GM10248 (cell line): ENCODE measurements at regions not wholly inside any gene's neighbourhood (a gene's known extent, or its start where the extent isn't known, plus 50 kb on each side); places are given as distances from the start of the nearest gene placed in this dataset.

ENCODE experiments used
- CTCF ChIA-PET: fragments of 300-600 bp; sonication (Branson Sonifier 250); formaldehyde crosslinking; extraction: SDS; loops from one replicate; lab custom pipeline; 2021; ENCODE audit warnings: antibody characterized with exemption; lab: Yijun Ruan, JAX
- POLR2A ChIA-PET: fragments of 350-650 bp; sonication (Branson Sonifier 250); formaldehyde crosslinking; extraction: SDS; loops from one replicate; lab custom pipeline; 2020; ENCODE audit warnings: antibody characterized with exemption; lab: Yijun Ruan, JAX
- DNase-seq: peaks from one replicate; pipeline ENCODE4 v3.0.0; 2012; ENCODE audit errors: extremely low spot score
- CTCF ChIP-seq: IDR thresholded peaks from 2 replicates; pipeline ENCODE4 v1.5.1; 2012; ENCODE audit warnings: mild to moderate bottlenecking, low read depth; ENCODE audit errors: extremely low read depth, missing control alignments, control extremely low read depth

- ChIA-PET POLR2A (no interaction called here), CTCF (interaction anchor here (0.9 kb wide), 1 partner anchor 14 kb away, joined by 3 read pairs; no protein-coding TSS in a partner anchor)
- no peak for TF ChIP-seq CTCF
- no peak for DNase-seq
Measured at GRCh38 chr2:136437461-136437860, 319.5 kb upstream of the CXCR4 start.

GRCh38 chr2:136436936-136437335 is 319.0 kb upstream of the CXCR4 start:
- ChIA-PET CTCF (interaction anchor here (0.9 kb wide), 1 partner anchor 13 kb away, joined by 3 read pairs; no protein-coding TSS in a partner anchor), POLR2A (no interaction called here)
- no peak for DNase-seq
- no peak for TF ChIP-seq CTCF

GRCh38 chr2:136434251-136434715 is 316.3 kb upstream of the CXCR4 start:
- DNase-seq, result no peak
- ChIA-PET CTCF (interaction anchor here (0.9 to 2.0 kb wide), 3 partner anchors 9 to 75 kb away, joined by 3 to 9 read pairs (median 3); no protein-coding TSS in a partner anchor), POLR2A (no interaction called here)
- no peak for TF ChIP-seq CTCF

- TF ChIP-seq CTCF, result no peak
- ChIA-PET POLR2A (no interaction called here), CTCF (no interaction called here)
- no peak for DNase-seq
Measured at GRCh38 chr2:136433261-136433660, 315.3 kb upstream of the CXCR4 start.

GRCh38 chr2:136424112-136424511 is 306.2 kb upstream of the CXCR4 start:
- ChIA-PET CTCF (interaction anchor here (0.8 to 3.3 kb wide), 15 partner anchors 9 to 1414 kb away, joined by 3 to 16 read pairs (median 3); no protein-coding TSS in a partner anchor), POLR2A (no interaction called here)
- TF ChIP-seq CTCF, result no peak
- DNase-seq, result no peak

GRCh38 chr2:136423516-136423996 is 305.6 kb upstream of the CXCR4 start:
- peak; percentile 85 for DNase-seq
- peak; percentile 89 for TF ChIP-seq CTCF
- POLR2A ChIA-PET, result no interaction called here
- CTCF ChIA-PET, result interaction anchor here (0.8 to 3.3 kb wide), 18 partner anchors 8 to 1415 kb away, joined by 3 to 16 read pairs (median 3); no protein-coding TSS in a partner anchor

- ChIA-PET POLR2A (no interaction called here), CTCF (interaction anchor here (1.4 to 3.3 kb wide), 7 partner anchors 12 to 1416 kb away, joined by 3 to 16 read pairs (median 6); no protein-coding TSS in a partner anchor)
- DNase-seq, result no peak
- no peak for TF ChIP-seq CTCF
Measured at GRCh38 chr2:136422512-136422911, 304.6 kb upstream of the CXCR4 start.
